GM23338 (cell line): ENCODE measurements at regions not wholly inside any gene's neighbourhood (a gene's known extent, or its start where the extent isn't known, plus 50 kb on each side); places are given as distances from the start of the nearest gene placed in this dataset.

Experiments used
- ATAC-seq: fragments of 200-7000 bp; cut with Tn5 transposase; 3 replicates; pipeline ENCODE4 v1.9.1; 2020
- DNase-seq: peaks from one replicate; pipeline ENCODE4 v3.0.0-alpha.2; 2015; ENCODE audit warnings: low spot score
- H2AFZ ChIP-seq: fragments of 200-600 bp; sonication (generic); 2 replicates; pipeline ENCODE4 v1.8.0; 2016; ENCODE audit warnings: antibody characterized with exemption, mild to moderate bottlenecking, moderate library complexity
- H3F3A ChIP-seq: fragments of 200-600 bp; sonication (generic); replicated peaks from 2 replicates; pipeline ENCODE4 v1.8.0; 2017; ENCODE audit warnings: antibody characterized with exemption, mixed run types, low read depth
- H3K27ac ChIP-seq: fragments of 200-600 bp; sonication (generic); 2 replicates; pipeline ENCODE4 v1.6.1; 2016; ENCODE audit warnings: low read depth
- H3K27me3 ChIP-seq: fragments of 200-600 bp; sonication (generic); 2 replicates; pipeline ENCODE4 v1.8.0; 2016; ENCODE audit warnings: mild to moderate bottlenecking, mixed run types, moderate library complexity; ENCODE audit not compliant: insufficient read depth
- H3K36me3 ChIP-seq: fragments of 200-600 bp; sonication (generic); 2 replicates; pipeline ENCODE4 v1.8.0; 2016; ENCODE audit warnings: mild to moderate bottlenecking; ENCODE audit not compliant: insufficient read depth
- H3K4me1 ChIP-seq: fragments of 200-600 bp; sonication (generic); 2 replicates; pipeline ENCODE4 v1.8.0; 2016; ENCODE audit warnings: mild to moderate bottlenecking, moderate library complexity; ENCODE audit not compliant: insufficient read depth
- H3K4me2 ChIP-seq: fragments of 200-600 bp; sonication (generic); 2 replicates; pipeline ENCODE4 v1.7.1; 2017; ENCODE audit warnings: mixed run types
- H3K4me3 ChIP-seq: fragments of 200-600 bp; sonication (generic); 2 replicates; pipeline ENCODE4 v1.6.1; 2016; ENCODE audit warnings: mixed run types
- H3K79me2 ChIP-seq: fragments of 200-600 bp; sonication (generic); replicated peaks from 2 replicates; pipeline ENCODE4 v1.8.0; 2017; ENCODE audit warnings: mild to moderate bottlenecking; ENCODE audit not compliant: insufficient read depth
- H3K9me2 ChIP-seq: fragments of 200-600 bp; sonication (generic); 2 replicates; pipeline ENCODE4 v1.8.0; 2017; ENCODE audit not compliant: insufficient read depth
- H4K20me1 ChIP-seq: fragments of 200-600 bp; sonication (generic); replicated peaks from 2 replicates; pipeline ENCODE4 v1.8.0; 2017; ENCODE audit warnings: mild to moderate bottlenecking; ENCODE audit not compliant: insufficient read depth
- H3K27ac Mint-ChIP-seq: 2 replicates; pipeline ENCODE4 v1.8.0; 2020; ENCODE audit warnings: inconsistent platforms, mild to moderate bottlenecking, moderate library complexity, mixed read lengths
- H3K27me3 Mint-ChIP-seq: 3 replicates; pipeline ENCODE4 v1.8.0; 2022; ENCODE audit warnings: low read depth, mild to moderate bottlenecking, moderate library complexity, mixed read lengths, inconsistent platforms; ENCODE audit not compliant: insufficient read depth, poor library complexity
- H3K36me3 Mint-ChIP-seq: 3 replicates; pipeline ENCODE4 v1.8.0; 2021; ENCODE audit warnings: low read depth, mild to moderate bottlenecking, inconsistent platforms, moderate library complexity, mixed read lengths
- H3K4me1 Mint-ChIP-seq: 3 replicates; pipeline ENCODE4 v1.8.0; 2020; ENCODE audit warnings: mild to moderate bottlenecking, inconsistent platforms, mixed read lengths
- H3K4me3 Mint-ChIP-seq: 3 replicates; pipeline ENCODE4 v1.8.0; 2021; ENCODE audit warnings: moderate library complexity, mild to moderate bottlenecking, inconsistent platforms, mixed read lengths
- H3K9me3 Mint-ChIP-seq: 3 replicates; pipeline ENCODE4 v1.8.0; 2020; ENCODE audit warnings: moderate library complexity, mild to moderate bottlenecking, inconsistent platforms, mixed read lengths
- NANOG ChIP-seq: IDR thresholded peaks from 2 replicates; pipeline ENCODE4 v1.6.1; 2016; ENCODE audit warnings: antibody characterized with exemption, borderline replicate concordance
- ZNF114 ChIP-seq: fragments of 250-450 bp; sonication (Bioruptor Pico); IDR thresholded peaks from 2 replicates; pipeline ENCODE4 v1.5.0; 2020; ENCODE audit warnings: mild to moderate bottlenecking, moderate library complexity
- TF ChIP-seq, protein P1 (sequence below), 2 experiments: fragments of 200-600 bp in 1 of 2; sonication (generic) in 1 of 2; conservative IDR thresholded peaks; 2 replicates each; pipeline versions ENCODE4 v1.5.1 to v1.6.1; 2016 to 2017; ENCODE audit warnings: antibody characterized with exemption in 2 of 2, low read depth in 2 of 2, mild to moderate bottlenecking in 2 of 2, moderate library complexity in 1 of 2
- TF ChIP-seq, protein P2 (sequence below): IDR thresholded peaks from 2 replicates; pipeline ENCODE4 v1.6.1; 2016; ENCODE audit warnings: antibody characterized with exemption
- TF ChIP-seq, protein P3 (sequence below): fragments of 250-450 bp; sonication (Bioruptor Pico); IDR thresholded peaks from 2 replicates; pipeline ENCODE4 v1.5.0; 2020; ENCODE audit warnings: mild to moderate bottlenecking, moderate library complexity

DNA sequence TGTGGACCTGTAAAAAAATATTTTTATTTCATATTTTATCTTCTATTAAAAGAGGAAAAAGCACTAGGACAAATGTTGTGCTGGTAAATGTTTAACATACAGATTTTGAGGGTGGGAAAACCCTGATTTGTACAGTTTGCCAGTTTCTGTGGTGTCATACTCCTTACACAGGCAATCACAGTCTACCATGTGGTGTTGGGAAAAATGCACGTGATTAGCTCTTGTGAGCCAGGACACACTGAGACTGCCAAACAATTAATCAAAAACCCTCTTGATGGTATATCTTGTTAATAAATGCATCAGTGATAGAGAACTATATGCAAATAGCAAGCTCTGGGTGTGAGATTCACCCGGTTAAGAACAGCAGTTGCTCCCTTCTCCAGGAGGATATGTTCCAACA is 136.5 kb upstream of the ZC3H11B start:
- Histone ChIP-seq H2AFZ (no peak overlapping the region), H3K4me3 (no peak overlapping the region), H3K36me3 (no peaks in the 10 kb centered on the region), H3F3A (no peaks in the 10 kb centered on the region), H3K4me1 (no peaks in the 10 kb centered on the region), H3K27me3 (no peaks in the 10 kb centered on the region), H3K9me2 (peaks cover 4% of the 10 kb centered on the region; the same call in 1 of the 2 replicates), H4K20me1 (no peaks in the 10 kb centered on the region), H3K79me2 (no peaks in the 10 kb centered on the region), H3K4me2 (no peak overlapping the region), H3K27ac (no peak overlapping the region)
- DNase-seq (no peak), ATAC-seq (no peak)
- Mint-ChIP-seq H3K4me1 (no peaks in the 10 kb centered on the region; the same call in 2 of the 3 replicates), H3K36me3 (no peaks in the 10 kb centered on the region), H3K27me3 (peaks cover 5% of the 10 kb centered on the region), H3K9me3 (no peaks in the 10 kb centered on the region), H3K4me3 (no peak overlapping the region), H3K27ac (no peak overlapping the region)
- TF ChIP-seq, protein P1, sequence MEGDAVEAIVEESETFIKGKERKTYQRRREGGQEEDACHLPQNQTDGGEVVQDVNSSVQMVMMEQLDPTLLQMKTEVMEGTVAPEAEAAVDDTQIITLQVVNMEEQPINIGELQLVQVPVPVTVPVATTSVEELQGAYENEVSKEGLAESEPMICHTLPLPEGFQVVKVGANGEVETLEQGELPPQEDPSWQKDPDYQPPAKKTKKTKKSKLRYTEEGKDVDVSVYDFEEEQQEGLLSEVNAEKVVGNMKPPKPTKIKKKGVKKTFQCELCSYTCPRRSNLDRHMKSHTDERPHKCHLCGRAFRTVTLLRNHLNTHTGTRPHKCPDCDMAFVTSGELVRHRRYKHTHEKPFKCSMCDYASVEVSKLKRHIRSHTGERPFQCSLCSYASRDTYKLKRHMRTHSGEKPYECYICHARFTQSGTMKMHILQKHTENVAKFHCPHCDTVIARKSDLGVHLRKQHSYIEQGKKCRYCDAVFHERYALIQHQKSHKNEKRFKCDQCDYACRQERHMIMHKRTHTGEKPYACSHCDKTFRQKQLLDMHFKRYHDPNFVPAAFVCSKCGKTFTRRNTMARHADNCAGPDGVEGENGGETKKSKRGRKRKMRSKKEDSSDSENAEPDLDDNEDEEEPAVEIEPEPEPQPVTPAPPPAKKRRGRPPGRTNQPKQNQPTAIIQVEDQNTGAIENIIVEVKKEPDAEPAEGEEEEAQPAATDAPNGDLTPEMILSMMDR (conservative IDR thresholded peaks at IDR 0.05; ENCODE audit: low read depth in 2 of 2), result no peak
- TF ChIP-seq NANOG (no peak), ZNF114 (CRISPR knock-in tag) (no peak)
- TF ChIP-seq, protein P2, sequence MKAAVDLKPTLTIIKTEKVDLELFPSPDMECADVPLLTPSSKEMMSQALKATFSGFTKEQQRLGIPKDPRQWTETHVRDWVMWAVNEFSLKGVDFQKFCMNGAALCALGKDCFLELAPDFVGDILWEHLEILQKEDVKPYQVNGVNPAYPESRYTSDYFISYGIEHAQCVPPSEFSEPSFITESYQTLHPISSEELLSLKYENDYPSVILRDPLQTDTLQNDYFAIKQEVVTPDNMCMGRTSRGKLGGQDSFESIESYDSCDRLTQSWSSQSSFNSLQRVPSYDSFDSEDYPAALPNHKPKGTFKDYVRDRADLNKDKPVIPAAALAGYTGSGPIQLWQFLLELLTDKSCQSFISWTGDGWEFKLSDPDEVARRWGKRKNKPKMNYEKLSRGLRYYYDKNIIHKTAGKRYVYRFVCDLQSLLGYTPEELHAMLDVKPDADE, result no peak
- TF ChIP-seq, protein P3, sequence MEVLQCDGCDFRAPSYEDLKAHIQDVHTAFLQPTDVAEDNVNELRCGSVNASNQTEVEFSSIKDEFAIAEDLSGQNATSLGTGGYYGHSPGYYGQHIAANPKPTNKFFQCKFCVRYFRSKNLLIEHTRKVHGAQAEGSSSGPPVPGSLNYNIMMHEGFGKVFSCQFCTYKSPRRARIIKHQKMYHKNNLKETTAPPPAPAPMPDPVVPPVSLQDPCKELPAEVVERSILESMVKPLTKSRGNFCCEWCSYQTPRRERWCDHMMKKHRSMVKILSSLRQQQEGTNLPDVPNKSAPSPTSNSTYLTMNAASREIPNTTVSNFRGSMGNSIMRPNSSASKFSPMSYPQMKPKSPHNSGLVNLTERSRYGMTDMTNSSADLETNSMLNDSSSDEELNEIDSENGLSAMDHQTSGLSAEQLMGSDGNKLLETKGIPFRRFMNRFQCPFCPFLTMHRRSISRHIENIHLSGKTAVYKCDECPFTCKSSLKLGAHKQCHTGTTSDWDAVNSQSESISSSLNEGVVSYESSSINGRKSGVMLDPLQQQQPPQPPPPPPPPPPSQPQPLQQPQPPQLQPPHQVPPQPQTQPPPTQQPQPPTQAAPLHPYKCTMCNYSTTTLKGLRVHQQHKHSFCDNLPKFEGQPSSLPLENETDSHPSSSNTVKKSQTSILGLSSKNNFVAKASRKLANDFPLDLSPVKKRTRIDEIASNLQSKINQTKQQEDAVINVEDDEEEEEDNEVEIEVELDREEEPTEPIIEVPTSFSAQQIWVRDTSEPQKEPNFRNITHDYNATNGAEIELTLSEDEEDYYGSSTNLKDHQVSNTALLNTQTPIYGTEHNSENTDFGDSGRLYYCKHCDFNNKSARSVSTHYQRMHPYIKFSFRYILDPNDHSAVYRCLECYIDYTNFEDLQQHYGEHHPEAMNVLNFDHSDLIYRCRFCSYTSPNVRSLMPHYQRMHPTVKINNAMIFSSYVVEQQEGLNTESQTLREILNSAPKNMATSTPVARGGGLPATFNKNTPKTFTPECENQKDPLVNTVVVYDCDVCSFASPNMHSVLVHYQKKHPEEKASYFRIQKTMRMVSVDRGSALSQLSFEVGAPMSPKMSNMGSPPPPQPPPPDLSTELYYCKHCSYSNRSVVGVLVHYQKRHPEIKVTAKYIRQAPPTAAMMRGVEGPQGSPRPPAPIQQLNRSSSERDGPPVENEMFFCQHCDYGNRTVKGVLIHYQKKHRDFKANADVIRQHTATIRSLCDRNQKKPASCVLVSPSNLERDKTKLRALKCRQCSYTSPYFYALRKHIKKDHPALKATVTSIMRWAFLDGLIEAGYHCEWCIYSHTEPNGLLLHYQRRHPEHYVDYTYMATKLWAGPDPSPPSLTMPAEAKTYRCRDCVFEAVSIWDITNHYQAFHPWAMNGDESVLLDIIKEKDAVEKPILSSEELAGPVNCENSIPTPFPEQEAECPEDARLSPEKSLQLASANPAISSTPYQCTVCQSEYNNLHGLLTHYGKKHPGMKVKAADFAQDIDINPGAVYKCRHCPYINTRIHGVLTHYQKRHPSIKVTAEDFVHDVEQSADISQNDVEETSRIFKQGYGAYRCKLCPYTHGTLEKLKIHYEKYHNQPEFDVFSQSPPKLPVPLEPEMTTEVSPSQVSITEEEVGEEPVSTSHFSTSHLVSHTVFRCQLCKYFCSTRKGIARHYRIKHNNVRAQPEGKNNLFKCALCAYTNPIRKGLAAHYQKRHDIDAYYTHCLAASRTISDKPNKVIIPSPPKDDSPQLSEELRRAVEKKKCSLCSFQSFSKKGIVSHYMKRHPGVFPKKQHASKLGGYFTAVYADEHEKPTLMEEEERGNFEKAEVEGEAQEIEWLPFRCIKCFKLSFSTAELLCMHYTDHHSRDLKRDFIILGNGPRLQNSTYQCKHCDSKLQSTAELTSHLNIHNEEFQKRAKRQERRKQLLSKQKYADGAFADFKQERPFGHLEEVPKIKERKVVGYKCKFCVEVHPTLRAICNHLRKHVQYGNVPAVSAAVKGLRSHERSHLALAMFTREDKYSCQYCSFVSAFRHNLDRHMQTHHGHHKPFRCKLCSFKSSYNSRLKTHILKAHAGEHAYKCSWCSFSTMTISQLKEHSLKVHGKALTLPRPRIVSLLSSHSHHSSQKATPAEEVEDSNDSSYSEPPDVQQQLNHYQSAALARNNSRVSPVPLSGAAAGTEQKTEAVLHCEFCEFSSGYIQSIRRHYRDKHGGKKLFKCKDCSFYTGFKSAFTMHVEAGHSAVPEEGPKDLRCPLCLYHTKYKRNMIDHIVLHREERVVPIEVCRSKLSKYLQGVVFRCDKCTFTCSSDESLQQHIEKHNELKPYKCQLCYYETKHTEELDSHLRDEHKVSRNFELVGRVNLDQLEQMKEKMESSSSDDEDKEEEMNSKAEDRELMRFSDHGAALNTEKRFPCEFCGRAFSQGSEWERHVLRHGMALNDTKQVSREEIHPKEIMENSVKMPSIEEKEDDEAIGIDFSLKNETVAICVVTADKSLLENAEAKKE, result no peak
